ENCODE measurements at regions not wholly inside any gene's neighbourhood (a gene's known extent, or its start where the extent isn't known, plus 50 kb on each side); places are given as distances from the start of the nearest gene placed in this dataset.
A peak's percentile ranks its signal among the peaks of the same experiment; 100 is the strongest.

DNA sequence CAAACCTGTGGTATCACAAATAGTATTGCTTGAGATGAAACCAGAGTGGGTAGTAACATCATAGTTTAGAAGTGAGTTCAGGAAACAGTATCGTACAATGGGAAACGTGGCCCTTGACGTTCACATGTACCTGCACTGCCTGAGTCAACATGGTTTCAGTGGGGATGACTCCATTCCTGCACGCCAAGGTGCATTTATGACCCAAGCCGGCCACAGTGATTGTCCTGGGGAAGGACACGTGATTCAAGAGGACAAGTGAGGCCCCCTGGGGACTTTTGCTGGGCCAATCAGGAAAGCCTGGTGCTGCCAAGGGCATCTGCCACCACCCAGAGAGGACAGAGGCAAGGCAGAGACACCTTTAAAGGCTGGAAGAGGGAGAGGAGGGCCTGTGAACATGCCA is 119.2 kb downstream of the AXIN2 start:
- Histone ChIP-seq H3K9me3 (ENCODE audit: low read depth, low read length) (no peaks in the 10 kb centered on the region), H3K4me2 (ENCODE audit: insufficient read depth, low read length) (no peak overlapping the region), H3K4me3 (ENCODE audit: insufficient read depth, low read length) (no peak overlapping the region), H2AFZ (ENCODE audit: low read length) (no peak overlapping the region), H3K27ac (ENCODE audit: low read depth, low read length) (no peak overlapping the region), H4K20me1 (ENCODE audit: insufficient read depth, low read length) (no peaks in the 10 kb centered on the region), H3K4me1 (ENCODE audit: insufficient read depth, low read length) (no peaks in the 10 kb centered on the region), H3K79me2 (ENCODE audit: insufficient read depth, low read length) (no peaks in the 10 kb centered on the region), H3K36me3 (ENCODE audit: insufficient read depth, low read length) (no peaks in the 10 kb centered on the region), H3K27me3 (ENCODE audit: insufficient read depth, low read length) (peaks cover 50% of the 10 kb centered on the region)
- TF ChIP-seq, protein P1, sequence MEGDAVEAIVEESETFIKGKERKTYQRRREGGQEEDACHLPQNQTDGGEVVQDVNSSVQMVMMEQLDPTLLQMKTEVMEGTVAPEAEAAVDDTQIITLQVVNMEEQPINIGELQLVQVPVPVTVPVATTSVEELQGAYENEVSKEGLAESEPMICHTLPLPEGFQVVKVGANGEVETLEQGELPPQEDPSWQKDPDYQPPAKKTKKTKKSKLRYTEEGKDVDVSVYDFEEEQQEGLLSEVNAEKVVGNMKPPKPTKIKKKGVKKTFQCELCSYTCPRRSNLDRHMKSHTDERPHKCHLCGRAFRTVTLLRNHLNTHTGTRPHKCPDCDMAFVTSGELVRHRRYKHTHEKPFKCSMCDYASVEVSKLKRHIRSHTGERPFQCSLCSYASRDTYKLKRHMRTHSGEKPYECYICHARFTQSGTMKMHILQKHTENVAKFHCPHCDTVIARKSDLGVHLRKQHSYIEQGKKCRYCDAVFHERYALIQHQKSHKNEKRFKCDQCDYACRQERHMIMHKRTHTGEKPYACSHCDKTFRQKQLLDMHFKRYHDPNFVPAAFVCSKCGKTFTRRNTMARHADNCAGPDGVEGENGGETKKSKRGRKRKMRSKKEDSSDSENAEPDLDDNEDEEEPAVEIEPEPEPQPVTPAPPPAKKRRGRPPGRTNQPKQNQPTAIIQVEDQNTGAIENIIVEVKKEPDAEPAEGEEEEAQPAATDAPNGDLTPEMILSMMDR (IDR thresholded peaks at IDR 0.05; ENCODE audit: extremely low read depth, low read depth, low read length) = no peak
- no peak for DNase-seq (ENCODE audit: insufficient read length, low spot score, missing footprints)

DNA sequence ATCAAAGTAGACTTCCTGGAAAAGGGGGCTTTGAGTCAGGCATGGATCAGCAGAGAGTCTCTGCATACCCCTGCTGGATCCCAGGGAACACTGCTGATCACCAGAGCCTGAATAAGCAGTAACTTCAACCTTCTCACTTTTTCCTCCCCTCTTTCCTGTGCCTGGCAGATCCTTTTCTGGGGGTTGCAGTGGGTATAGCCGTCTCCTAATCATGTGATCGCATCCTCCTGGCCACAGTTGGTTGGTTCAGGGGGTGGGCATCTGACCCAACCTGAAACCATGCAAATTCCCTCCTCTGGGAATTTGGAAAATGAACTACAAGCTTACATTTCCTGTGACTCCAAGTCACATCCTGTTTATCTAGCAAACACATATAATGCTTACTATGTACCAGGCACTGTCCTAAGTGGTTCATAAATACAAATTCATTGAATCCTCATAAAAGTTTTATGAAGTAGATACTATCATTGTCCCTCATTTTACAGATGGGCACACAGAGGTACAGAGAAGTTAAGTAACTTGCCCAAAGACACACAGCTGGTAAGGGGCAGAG is 120.3 kb downstream of the AXIN2 start:
- Histone ChIP-seq H3K4me1 (ENCODE audit: insufficient read depth, low read length) (no peaks in the 10 kb centered on the region), H3K9me3 (ENCODE audit: low read depth, low read length) (no peaks in the 10 kb centered on the region), H3K4me3 (ENCODE audit: insufficient read depth, low read length) (no peak overlapping the region), H3K79me2 (ENCODE audit: insufficient read depth, low read length) (no peaks in the 10 kb centered on the region), H3K36me3 (ENCODE audit: insufficient read depth, low read length) (no peaks in the 10 kb centered on the region), H3K27ac (ENCODE audit: low read depth, low read length) (no peak overlapping the region), H2AFZ (ENCODE audit: low read length) (no peak overlapping the region), H3K27me3 (ENCODE audit: insufficient read depth, low read length) (peaks cover 47% of the 10 kb centered on the region), H4K20me1 (ENCODE audit: insufficient read depth, low read length) (no peaks in the 10 kb centered on the region), H3K4me2 (ENCODE audit: insufficient read depth, low read length) (no peak overlapping the region)
- no peak for DNase-seq (ENCODE audit: insufficient read length, low spot score, missing footprints)
- TF ChIP-seq, protein P1 (IDR thresholded peaks at IDR 0.05; ENCODE audit: extremely low read depth, low read depth, low read length) = no peak

DNA sequence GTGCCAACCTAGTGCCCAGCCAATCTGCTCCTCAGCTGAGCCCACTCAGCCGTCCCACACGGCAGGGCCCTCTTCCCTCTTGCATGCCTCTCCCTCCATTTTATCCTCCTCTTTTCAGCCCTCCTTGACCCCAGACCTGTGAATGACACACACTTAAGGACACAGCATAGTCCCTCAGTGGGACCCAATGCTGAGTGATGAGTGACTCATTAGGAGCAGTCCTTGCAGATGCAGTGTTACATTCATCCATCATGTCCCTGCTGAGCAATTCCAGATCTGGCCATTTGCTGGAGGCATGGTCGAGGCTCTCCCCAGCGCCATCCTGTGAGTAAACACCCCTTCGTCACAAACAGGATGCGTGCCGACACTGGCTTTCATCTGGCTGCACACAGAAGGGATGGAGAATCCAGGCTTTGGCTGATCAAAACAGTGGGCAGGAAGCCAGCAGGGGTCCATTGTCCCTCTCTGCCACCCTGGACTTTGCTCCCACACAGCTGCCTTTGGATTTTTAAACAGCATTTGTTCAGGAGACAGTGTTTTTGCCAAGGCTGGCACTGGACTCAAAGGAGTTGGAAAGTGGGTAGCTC is 122.6 kb downstream of the AXIN2 start:
- Histone ChIP-seq H3K27me3 (ENCODE audit: insufficient read depth, low read length) (peaks cover 41% of the 10 kb centered on the region), H3K9me3 (ENCODE audit: low read depth, low read length) (no peaks in the 10 kb centered on the region), H3K4me2 (ENCODE audit: insufficient read depth, low read length) (no peak overlapping the region), H3K4me3 (ENCODE audit: insufficient read depth, low read length) (no peak overlapping the region), H3K79me2 (ENCODE audit: insufficient read depth, low read length) (no peaks in the 10 kb centered on the region), H3K4me1 (ENCODE audit: insufficient read depth, low read length) (no peaks in the 10 kb centered on the region), H2AFZ (ENCODE audit: low read length) (no peak overlapping the region), H4K20me1 (ENCODE audit: insufficient read depth, low read length) (no peaks in the 10 kb centered on the region), H3K27ac (ENCODE audit: low read depth, low read length) (no peak overlapping the region), H3K36me3 (ENCODE audit: insufficient read depth, low read length) (no peaks in the 10 kb centered on the region)
- TF ChIP-seq, protein P1 (IDR thresholded peaks at IDR 0.05; ENCODE audit: extremely low read depth, low read depth, low read length) = no peak
- DNase-seq (ENCODE audit: insufficient read length, low spot score, missing footprints) = peak; percentile 56

DNA sequence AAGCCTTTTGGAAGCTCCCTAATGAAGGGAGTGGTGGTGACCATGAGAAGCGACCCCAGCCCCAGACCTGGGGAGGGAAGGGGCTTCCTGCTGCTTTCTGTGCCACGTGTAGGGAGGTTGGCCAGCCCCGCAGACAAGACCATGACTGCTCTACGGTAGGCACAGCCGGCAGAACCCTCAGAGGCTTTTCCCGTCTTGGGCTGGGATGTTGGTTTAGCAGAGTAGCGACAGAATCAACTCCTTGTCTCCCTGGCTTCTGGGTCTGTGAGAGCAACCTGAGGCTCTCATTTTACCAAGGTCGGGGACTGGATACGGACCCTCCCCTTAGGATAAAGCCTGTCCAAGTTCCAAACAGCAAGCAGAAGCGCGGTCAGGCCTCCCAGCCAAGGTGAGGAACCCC is 123.3 kb downstream of the AXIN2 start:
- DNase-seq (ENCODE audit: insufficient read length, low spot score, missing footprints) = peak; percentile 18
- Histone ChIP-seq H3K4me2 (ENCODE audit: insufficient read depth, low read length) (no peak overlapping the region), H3K79me2 (ENCODE audit: insufficient read depth, low read length) (no peaks in the 10 kb centered on the region), H4K20me1 (ENCODE audit: insufficient read depth, low read length) (no peaks in the 10 kb centered on the region), H3K36me3 (ENCODE audit: insufficient read depth, low read length) (no peaks in the 10 kb centered on the region), H2AFZ (ENCODE audit: low read length) (no peak overlapping the region), H3K4me1 (ENCODE audit: insufficient read depth, low read length) (no peaks in the 10 kb centered on the region), H3K27me3 (ENCODE audit: insufficient read depth, low read length) (peaks cover 39% of the 10 kb centered on the region), H3K27ac (ENCODE audit: low read depth, low read length) (no peak overlapping the region), H3K9me3 (ENCODE audit: low read depth, low read length) (no peaks in the 10 kb centered on the region), H3K4me3 (ENCODE audit: insufficient read depth, low read length) (no peak overlapping the region)
- TF ChIP-seq, protein P1 (IDR thresholded peaks at IDR 0.05; ENCODE audit: extremely low read depth, low read depth, low read length) = no peak
